Natural killer cell (primary cell): ENCODE measurements at regions not wholly inside any gene's neighbourhood (a gene's known extent, or its start where the extent isn't known, plus 50 kb on each side); places are given as distances from the start of the nearest gene placed in this dataset.

Experiments
- ATAC-seq, 3 donors: fragments of 150-1000 bp in 2 of 3; fragments of 200-7000 bp in 1 of 3; cut with Tn5 transposase; 1 replicate in 1 of 3; 2 replicates in 2 of 3; pipeline ENCODE4 v1.10.0; 2021; ENCODE audit warnings: mild to moderate bottlenecking in 2 of 3, moderate library complexity in 2 of 3
- DNase-seq, 2 donors: peaks; one replicate each; pipeline versions ENCODE4 v3.0.0 to v3.0.0-alpha.2; 2013 to 2021; ENCODE audit warnings: mixed read lengths in 1 of 2
- H3K27ac ChIP-seq: one replicate; pipeline ENCODE4 v1.5.1; 2013; ENCODE audit warnings: mild to moderate bottlenecking, low read length
- H3K27me3 ChIP-seq: one replicate; pipeline ENCODE4 v1.6.1; 2013; ENCODE audit warnings: low read length; ENCODE audit not compliant: control insufficient read depth, insufficient read depth
- H3K36me3 ChIP-seq: one replicate; pipeline ENCODE4 v1.6.1; 2013; ENCODE audit warnings: low read length; ENCODE audit not compliant: control insufficient read depth, insufficient read depth
- H3K4me1 ChIP-seq: one replicate; pipeline ENCODE4 v1.6.1; 2013; ENCODE audit warnings: low read length; ENCODE audit not compliant: control insufficient read depth, insufficient read depth
- H3K4me3 ChIP-seq: one replicate; pipeline ENCODE4 v1.5.1; 2013; ENCODE audit warnings: low read length
- H3K9me3 ChIP-seq: one replicate; pipeline ENCODE4 v1.6.1; 2013; ENCODE audit warnings: low read length; ENCODE audit not compliant: control insufficient read depth, insufficient read depth
- H3K27ac Mint-ChIP-seq, 2 donors: one replicate each; pipeline ENCODE4 v1.8.0; 2022; ENCODE audit warnings: mild to moderate bottlenecking in 2 of 2, mixed read lengths in 2 of 2, moderate library complexity in 1 of 2
- H3K27me3 Mint-ChIP-seq, 2 donors: one replicate each; pipeline ENCODE4 v1.8.0; 2022; ENCODE audit warnings: low read depth in 2 of 2, mixed read lengths in 2 of 2
- H3K36me3 Mint-ChIP-seq: one replicate; pipeline ENCODE4 v1.8.0; 2022; ENCODE audit warnings: mixed read lengths
- H3K4me1 Mint-ChIP-seq, 2 donors: one replicate each; pipeline ENCODE4 v1.8.0; 2022; ENCODE audit warnings: mixed read lengths in 2 of 2
- H3K4me3 Mint-ChIP-seq: one replicate; pipeline ENCODE4 v1.8.0; 2022; ENCODE audit warnings: mild to moderate bottlenecking, moderate library complexity, mixed read lengths
- H3K9me3 Mint-ChIP-seq, 2 donors: one replicate each; pipeline ENCODE4 v1.8.0; 2022; ENCODE audit warnings: mixed read lengths in 2 of 2
- WGBS: methylation state at CpG from one replicate; pipeline ENCODE4 v1.1.7; 2013; ENCODE audit warnings: missing lambda C conversion rate; ENCODE audit not compliant: insufficient coverage; 5-methylcytosine and 5-hydroxymethylcytosine counted together
- intact Hi-C: fragments of 100-400 bp; cut with micrococcal nuclease; formaldehyde crosslinking; loops from one replicate; pipeline ENCODE4 v1.14.2; 2022
- TF ChIP-seq, protein P1 (sequence below): fragments of 200-600 bp; IDR thresholded peaks from one replicate; pipeline ENCODE4 v1.8.0; 2022; ENCODE audit warnings: antibody characterized with exemption

DNA sequence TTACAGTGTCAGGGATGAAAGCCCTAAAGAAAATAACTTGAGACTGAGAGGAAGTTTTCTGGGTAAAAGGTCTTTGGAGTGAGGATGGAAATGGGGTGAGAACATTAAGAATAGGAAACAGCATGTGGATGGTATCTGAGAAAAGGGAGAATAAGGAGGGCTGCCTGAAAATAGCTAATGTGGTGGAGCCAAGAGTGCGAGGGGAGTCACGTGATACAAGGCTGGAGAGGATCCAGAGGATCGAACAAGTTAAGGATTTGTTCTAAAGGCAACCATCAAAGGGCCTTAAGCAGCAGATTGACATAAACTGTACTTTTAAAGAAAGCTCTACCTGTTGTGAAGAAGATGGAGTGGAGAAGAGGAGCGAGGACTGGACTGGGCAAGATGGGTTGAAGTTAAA lies 347.4 kb upstream of the AGA start:
- TF ChIP-seq, protein P1, sequence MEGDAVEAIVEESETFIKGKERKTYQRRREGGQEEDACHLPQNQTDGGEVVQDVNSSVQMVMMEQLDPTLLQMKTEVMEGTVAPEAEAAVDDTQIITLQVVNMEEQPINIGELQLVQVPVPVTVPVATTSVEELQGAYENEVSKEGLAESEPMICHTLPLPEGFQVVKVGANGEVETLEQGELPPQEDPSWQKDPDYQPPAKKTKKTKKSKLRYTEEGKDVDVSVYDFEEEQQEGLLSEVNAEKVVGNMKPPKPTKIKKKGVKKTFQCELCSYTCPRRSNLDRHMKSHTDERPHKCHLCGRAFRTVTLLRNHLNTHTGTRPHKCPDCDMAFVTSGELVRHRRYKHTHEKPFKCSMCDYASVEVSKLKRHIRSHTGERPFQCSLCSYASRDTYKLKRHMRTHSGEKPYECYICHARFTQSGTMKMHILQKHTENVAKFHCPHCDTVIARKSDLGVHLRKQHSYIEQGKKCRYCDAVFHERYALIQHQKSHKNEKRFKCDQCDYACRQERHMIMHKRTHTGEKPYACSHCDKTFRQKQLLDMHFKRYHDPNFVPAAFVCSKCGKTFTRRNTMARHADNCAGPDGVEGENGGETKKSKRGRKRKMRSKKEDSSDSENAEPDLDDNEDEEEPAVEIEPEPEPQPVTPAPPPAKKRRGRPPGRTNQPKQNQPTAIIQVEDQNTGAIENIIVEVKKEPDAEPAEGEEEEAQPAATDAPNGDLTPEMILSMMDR, result no peak
- Histone ChIP-seq H3K27me3 (no peaks in the 10 kb centered on the region), H3K27ac (no peak overlapping the region), H3K9me3 (no peaks in the 10 kb centered on the region), H3K36me3 (no peaks in the 10 kb centered on the region), H3K4me3 (no peak overlapping the region), H3K4me1 (no peaks in the 10 kb centered on the region)
- Mint-ChIP-seq H3K9me3 (peaks cover 7 to 9% of the 10 kb centered on the region in 2 donors), H3K27me3 (no peaks in the 10 kb centered on the region), H3K4me1 (no peaks in the 10 kb centered on the region), H3K36me3 (no peaks in the 10 kb centered on the region), H3K27ac (no peak overlapping the region), H3K4me3 (no peak overlapping the region)
- intact Hi-C loops, result no loop called here
- DNase-seq (no peak), ATAC-seq (no peak)
- 83% methylated on average over 3 of the region's 4 CpGs for WGBS

DNA sequence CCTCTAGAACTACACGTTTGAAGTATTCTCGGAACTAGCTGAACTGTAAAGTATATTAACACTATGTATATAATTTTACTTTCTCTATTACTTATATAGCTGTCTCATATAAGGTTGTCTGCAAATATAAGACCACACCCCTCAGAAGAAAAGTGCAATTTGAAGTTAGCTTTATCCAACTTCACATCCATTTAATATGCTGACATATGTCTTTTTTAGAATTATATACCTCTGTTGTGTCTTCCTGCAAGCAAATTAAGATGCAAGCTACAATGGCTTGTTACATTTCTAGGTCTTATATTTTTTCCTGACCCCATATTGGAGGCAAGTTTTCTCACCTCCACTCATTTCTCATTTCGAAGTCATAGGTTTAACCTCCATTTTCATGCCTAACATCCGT lies 349.0 kb upstream of the AGA start:
- intact Hi-C loops, result no loop called here
- Histone ChIP-seq H3K27me3 (no peaks in the 10 kb centered on the region), H3K9me3 (no peaks in the 10 kb centered on the region), H3K27ac (no peak overlapping the region), H3K4me3 (no peak overlapping the region), H3K36me3 (no peaks in the 10 kb centered on the region), H3K4me1 (no peaks in the 10 kb centered on the region)
- no peaks in the 10 kb centered on the region for H3K4me1 Mint-ChIP-seq
- H3K27ac Mint-ChIP-seq, result no peak overlapping the region
- no CpG with 5 or more reads among the region's 4 CpGs for WGBS
- H3K36me3 Mint-ChIP-seq, result no peaks in the 10 kb centered on the region
- H3K27me3 Mint-ChIP-seq, result no peaks in the 10 kb centered on the region
- no peak overlapping the region for H3K4me3 Mint-ChIP-seq
- TF ChIP-seq, protein P1, result no peak
- H3K9me3 Mint-ChIP-seq, result peaks cover 7 to 9% of the 10 kb centered on the region in 2 donors
- DNase-seq, result no peak
- ATAC-seq, result no peak

DNA sequence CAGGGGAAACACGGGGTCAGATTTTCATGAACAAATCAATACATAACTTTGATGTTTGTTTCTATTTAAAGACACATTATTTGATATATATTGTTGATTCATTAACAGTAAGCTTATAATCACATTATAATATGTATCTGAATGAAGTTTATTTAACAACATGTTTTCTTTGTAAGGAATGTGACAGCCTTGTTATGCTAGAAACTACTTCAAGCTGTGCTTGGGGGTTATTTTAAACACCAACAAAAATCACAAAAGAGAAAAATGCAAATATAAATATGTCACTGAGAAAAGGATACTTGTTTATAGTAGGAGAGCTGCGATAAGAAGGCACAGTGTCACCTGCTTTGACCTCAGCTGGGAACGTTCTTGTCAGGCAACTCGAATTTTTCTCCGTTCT lies 354.6 kb upstream of the AGA start:
- H3K27me3 Mint-ChIP-seq, result no peaks in the 10 kb centered on the region
- 78% methylated on average over 4 of the region's 5 CpGs for WGBS
- Histone ChIP-seq H3K4me3 (no peak overlapping the region), H3K4me1 (no peaks in the 10 kb centered on the region), H3K9me3 (no peaks in the 10 kb centered on the region), H3K27me3 (no peaks in the 10 kb centered on the region), H3K36me3 (no peaks in the 10 kb centered on the region), H3K27ac (no peak overlapping the region)
- H3K27ac Mint-ChIP-seq, result no peak overlapping the region
- DNase-seq (no peak), ATAC-seq (no peak)
- H3K36me3 Mint-ChIP-seq, result no peaks in the 10 kb centered on the region
- no peaks in the 10 kb centered on the region for H3K4me1 Mint-ChIP-seq
- TF ChIP-seq, protein P1, result no peak
- intact Hi-C loops, result no loop called here
- H3K4me3 Mint-ChIP-seq, result no peak overlapping the region
- peaks cover 5 to 12% of the 10 kb centered on the region in 2 donors for H3K9me3 Mint-ChIP-seq

DNA sequence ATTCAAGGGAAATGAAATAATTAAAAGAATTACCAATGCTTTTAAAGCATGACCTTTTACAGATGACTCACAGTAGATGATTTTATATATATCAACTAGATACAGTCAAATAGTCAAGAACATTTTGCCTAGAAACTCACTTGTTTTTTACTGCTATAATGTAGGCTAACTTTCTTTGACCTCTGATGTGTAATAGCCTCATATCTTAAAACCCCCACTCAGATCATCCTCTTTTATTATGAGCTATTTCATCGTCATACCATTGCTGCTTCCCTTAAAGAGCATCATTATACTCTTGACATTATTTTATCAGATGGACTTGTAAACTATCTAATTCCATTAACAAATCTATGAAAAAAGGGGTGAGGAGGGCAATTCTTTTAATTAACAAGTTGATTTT lies 355.9 kb upstream of the AGA start:
- DNase-seq, result no peak

More for the DNA sequence above, 355.9 kb upstream of the AGA start:
- H3K27me3 Mint-ChIP-seq, result no peaks in the 10 kb centered on the region
- no peaks in the 10 kb centered on the region for H3K4me1 Mint-ChIP-seq
- no peaks in the 10 kb centered on the region for H3K36me3 Mint-ChIP-seq
- TF ChIP-seq, protein P1, result no peak
- ATAC-seq, result no peak
- Histone ChIP-seq H3K27ac (no peak overlapping the region), H3K4me3 (no peak overlapping the region), H3K27me3 (no peaks in the 10 kb centered on the region), H3K36me3 (no peaks in the 10 kb centered on the region), H3K9me3 (no peaks in the 10 kb centered on the region), H3K4me1 (no peaks in the 10 kb centered on the region)
- 78% methylated on average over 1 of the region's 1 CpG for WGBS
- H3K27ac Mint-ChIP-seq, result no peak overlapping the region
- intact Hi-C loops, result no loop called here
- no peak overlapping the region for H3K4me3 Mint-ChIP-seq
- H3K9me3 Mint-ChIP-seq, result peaks cover 6 to 14% of the 10 kb centered on the region in 2 donors
